ENCODE measurements at regions not wholly inside any gene's neighbourhood (a gene's known extent, or its start where the extent isn't known, plus 50 kb on each side); places are given as distances from the start of the nearest gene placed in this dataset.
"Not testable (repeated sequence)": the region's sequence is repeated elsewhere in the genome, so short reads cannot be mapped to it uniquely, and the experiment has no call there.

DNA sequence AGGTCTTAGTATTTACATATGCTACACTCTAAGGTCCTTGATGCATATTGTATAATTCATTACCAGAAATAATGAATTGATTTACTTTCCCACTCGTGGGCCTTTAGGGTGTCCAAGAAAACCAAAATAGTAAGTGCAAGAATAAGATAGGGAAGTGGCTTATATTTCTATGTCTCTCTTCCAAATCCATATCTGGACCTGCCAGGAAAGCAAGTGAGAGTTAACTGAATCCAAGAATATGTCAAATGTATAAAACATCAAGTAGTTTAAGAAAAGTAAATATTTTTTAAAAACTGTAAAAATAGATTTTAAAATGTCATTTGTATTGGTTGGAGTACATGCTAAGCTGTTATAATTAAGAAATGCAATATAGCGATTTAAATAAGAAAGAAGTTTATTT is 1072.1 kb downstream of the OTOL1 start:
- H3K4me3 ChIP-seq, result no peak overlapping the region
- intact Hi-C loops (cut with DNase I), result no loop called here
- WGBS (ENCODE audit: insufficient coverage, low coverage, low lambda C conversion rate, missing lambda C conversion rate), result 58% methylated on average over 2 of the region's 2 CpGs
- no peak for TF ChIP-seq POLR2A (IDR thresholded peaks at IDR 0.05)
- TF ChIP-seq, protein P1, sequence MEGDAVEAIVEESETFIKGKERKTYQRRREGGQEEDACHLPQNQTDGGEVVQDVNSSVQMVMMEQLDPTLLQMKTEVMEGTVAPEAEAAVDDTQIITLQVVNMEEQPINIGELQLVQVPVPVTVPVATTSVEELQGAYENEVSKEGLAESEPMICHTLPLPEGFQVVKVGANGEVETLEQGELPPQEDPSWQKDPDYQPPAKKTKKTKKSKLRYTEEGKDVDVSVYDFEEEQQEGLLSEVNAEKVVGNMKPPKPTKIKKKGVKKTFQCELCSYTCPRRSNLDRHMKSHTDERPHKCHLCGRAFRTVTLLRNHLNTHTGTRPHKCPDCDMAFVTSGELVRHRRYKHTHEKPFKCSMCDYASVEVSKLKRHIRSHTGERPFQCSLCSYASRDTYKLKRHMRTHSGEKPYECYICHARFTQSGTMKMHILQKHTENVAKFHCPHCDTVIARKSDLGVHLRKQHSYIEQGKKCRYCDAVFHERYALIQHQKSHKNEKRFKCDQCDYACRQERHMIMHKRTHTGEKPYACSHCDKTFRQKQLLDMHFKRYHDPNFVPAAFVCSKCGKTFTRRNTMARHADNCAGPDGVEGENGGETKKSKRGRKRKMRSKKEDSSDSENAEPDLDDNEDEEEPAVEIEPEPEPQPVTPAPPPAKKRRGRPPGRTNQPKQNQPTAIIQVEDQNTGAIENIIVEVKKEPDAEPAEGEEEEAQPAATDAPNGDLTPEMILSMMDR (IDR thresholded peaks at IDR 0.05), result no peak
- no peak for DNase-seq
- no peak for ATAC-seq
- no peaks in the 10 kb centered on the region for H3K36me3 ChIP-seq
- no peaks in the 10 kb centered on the region for H3K27me3 ChIP-seq
- H3K9me3 ChIP-seq, result no peaks in the 10 kb centered on the region
- no peak overlapping the region for H3K27ac ChIP-seq
- H3K4me1 ChIP-seq, result no peaks in the 10 kb centered on the region

DNA sequence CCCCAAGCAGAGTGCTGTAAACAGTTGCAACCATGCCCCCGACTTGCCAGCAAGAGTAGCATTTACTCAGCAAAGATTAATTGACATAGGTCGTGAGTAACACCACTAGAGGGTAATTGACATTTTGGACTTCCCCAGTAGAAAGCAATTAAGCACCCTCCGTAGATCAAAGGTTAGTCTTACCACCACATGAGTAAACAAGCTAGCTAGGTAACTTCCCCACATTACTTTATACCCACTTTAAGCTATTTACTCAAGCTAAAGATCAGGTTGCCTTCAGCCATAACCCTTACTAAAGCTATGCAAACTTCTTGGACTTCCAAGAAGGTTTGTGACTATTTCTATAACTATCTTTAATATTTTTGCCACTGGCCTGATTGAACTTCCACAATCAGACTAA is 1072.7 kb downstream of the OTOL1 start:
- no peaks in the 10 kb centered on the region for H3K27me3 ChIP-seq
- no peak for ATAC-seq
- no peaks in the 10 kb centered on the region for H3K4me1 ChIP-seq
- no peak overlapping the region for H3K27ac ChIP-seq
- H3K4me3 ChIP-seq, result no peak overlapping the region
- TF ChIP-seq, protein P1 (IDR thresholded peaks at IDR 0.05), result no peak
- TF ChIP-seq POLR2A (IDR thresholded peaks at IDR 0.05), result no peak
- WGBS (ENCODE audit: insufficient coverage, low coverage, low lambda C conversion rate, missing lambda C conversion rate), result 13% methylated on average over 3 of the region's 3 CpGs
- H3K9me3 ChIP-seq, result no peaks in the 10 kb centered on the region
- no peaks in the 10 kb centered on the region for H3K36me3 ChIP-seq
- intact Hi-C loops (cut with DNase I), result no loop called here
- DNase-seq, result no peak

DNA sequence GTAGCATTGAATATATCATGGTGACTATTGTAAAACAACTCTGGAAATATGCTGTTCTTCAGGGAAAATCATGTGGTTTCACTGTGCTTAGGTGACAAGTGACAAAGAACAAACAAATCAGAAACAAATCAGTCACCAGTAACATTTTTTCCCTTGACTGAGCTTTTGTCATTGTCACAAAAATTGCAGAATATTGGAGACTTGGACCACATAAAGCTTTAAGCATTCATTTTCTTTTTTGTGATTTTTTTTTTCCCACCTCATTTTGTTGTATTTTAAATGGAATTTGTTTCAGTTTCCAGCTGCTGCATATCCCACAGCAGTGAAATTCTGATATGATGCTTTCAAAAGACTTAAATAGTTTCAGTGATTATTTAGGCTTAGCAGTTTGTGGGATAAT is 1088.4 kb downstream of the OTOL1 start:
- no peaks in the 10 kb centered on the region for H3K4me1 ChIP-seq
- no peak for DNase-seq
- intact Hi-C loops (cut with DNase I), result no loop called here
- H3K36me3 ChIP-seq, result no peaks in the 10 kb centered on the region
- H3K27ac ChIP-seq, result no peak overlapping the region
- no peak for ATAC-seq
- H3K27me3 ChIP-seq, result no peaks in the 10 kb centered on the region
- no peak for TF ChIP-seq POLR2A (IDR thresholded peaks at IDR 0.05)
- TF ChIP-seq, protein P1 (IDR thresholded peaks at IDR 0.05), result no peak
- no peaks in the 10 kb centered on the region for H3K9me3 ChIP-seq
- H3K4me3 ChIP-seq, result no peak overlapping the region

DNA sequence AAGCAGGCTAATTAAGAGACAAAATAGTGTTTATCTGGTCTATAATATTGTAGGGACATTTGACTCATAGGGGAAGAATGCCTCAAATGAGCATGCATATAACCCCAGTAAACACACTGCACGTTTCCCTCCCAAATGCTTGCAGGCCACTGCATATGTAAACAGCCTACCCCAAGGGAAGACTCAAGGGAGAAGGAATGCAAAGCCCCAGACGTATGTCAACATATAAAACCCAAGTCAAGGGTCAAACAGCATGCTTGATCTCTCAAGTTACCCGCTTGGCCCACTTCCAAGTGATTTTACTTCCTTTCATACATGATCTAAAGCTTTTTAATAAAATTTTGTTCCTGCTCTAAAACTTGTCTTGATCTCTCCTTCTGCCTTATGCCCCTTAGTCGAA is 1090.0 kb downstream of the OTOL1 start:
- DNase-seq, result no peak
- no peak overlapping the region for H3K27ac ChIP-seq
- H3K4me1 ChIP-seq, result no peaks in the 10 kb centered on the region
- no peaks in the 10 kb centered on the region for H3K27me3 ChIP-seq
- 40% methylated on average over 4 of the region's 4 CpGs for WGBS (ENCODE audit: insufficient coverage, low coverage, low lambda C conversion rate, missing lambda C conversion rate)
- no peaks in the 10 kb centered on the region for H3K36me3 ChIP-seq
- no peak overlapping the region for H3K4me3 ChIP-seq
- no peaks in the 10 kb centered on the region for H3K9me3 ChIP-seq
- no peak for ATAC-seq
- no peak for TF ChIP-seq POLR2A (IDR thresholded peaks at IDR 0.05)
- TF ChIP-seq, protein P1 (IDR thresholded peaks at IDR 0.05), result no peak
- intact Hi-C loops (cut with DNase I), result no loop called here

DNA sequence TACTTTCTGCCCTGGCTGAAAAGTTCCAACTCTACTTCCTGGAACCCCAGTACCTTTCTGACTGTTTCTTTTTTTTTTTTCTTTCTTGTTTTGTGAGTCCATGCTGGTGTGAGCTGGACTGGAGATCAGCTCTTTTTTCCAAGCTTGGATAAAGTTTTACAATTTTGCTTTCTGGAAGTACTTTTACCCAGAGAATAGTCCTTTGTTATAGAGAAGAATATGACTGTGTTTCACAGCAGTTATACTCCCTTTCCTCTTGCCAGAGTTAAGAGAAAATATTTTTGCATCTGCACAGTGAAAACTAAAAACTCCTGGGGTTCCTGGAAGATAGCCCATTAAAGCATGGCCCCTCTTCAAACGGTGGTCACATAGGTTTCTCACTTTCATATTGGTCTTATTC is 1100.6 kb downstream of the OTOL1 start:
- H3K27me3 ChIP-seq, result no peaks in the 10 kb centered on the region
- TF ChIP-seq, protein P1 (IDR thresholded peaks at IDR 0.05), result no peak
- no peak for TF ChIP-seq POLR2A (IDR thresholded peaks at IDR 0.05)
- 8% methylated on average over 1 of the region's 1 CpG for WGBS (ENCODE audit: insufficient coverage, low coverage, low lambda C conversion rate, missing lambda C conversion rate)
- no peak overlapping the region for H3K4me3 ChIP-seq
- H3K36me3 ChIP-seq, result no peaks in the 10 kb centered on the region
- no peak for DNase-seq
- intact Hi-C loops (cut with DNase I), result no loop called here
- no peak for ATAC-seq
- no peak overlapping the region for H3K27ac ChIP-seq
- H3K9me3 ChIP-seq, result no peaks in the 10 kb centered on the region
- H3K4me1 ChIP-seq, result no peaks in the 10 kb centered on the region

DNA sequence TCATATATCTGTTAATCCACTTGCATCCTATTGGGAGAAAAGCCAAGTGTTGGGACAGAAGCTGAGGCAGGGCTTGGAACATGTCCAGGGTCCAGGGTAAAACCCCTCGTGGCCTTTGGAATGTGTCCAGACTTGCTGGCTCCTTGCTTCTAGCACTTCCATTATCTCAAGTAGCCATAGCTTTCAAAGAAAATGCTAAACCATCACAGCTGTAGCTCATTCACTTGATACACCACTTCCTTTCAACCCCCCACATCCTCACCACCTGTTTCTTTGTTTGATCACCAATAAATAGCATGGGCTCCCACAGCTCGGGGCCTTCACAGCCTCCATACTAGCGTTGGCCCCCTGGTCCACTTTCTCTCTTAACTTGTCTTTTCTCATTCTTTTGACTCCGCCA is 1101.9 kb downstream of the OTOL1 start:
- H3K27me3 ChIP-seq; H3K9me3 ChIP-seq; ATAC-seq; DNase-seq; H3K36me3 ChIP-seq; H3K4me1 ChIP-seq; intact Hi-C loops (cut with DNase I); H3K27ac ChIP-seq; H3K4me3 ChIP-seq: not testable (repeated sequence)
- 19% methylated on average over 4 of the region's 4 CpGs for WGBS (ENCODE audit: insufficient coverage, low coverage, low lambda C conversion rate, missing lambda C conversion rate)

DNA sequence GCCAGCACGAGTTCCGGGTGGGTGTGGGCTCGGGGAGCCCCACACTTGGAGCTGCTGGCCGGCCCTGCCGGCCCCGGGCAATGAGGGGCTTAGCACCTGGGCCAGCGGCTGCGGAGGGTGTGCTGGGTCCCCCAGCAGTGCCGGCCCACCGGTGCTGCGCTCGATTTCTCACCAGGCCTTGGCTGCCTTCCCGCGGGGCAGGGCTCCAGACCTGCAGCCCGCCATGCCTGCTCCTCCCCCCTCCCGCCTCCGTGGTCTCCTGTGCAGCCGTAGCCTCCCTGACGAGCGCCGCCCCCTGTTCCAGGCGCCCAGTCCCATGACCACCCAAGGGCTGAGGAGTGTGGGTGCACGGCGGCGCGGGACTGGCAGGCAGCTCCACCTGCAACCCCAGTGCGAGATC is 1103.1 kb downstream of the OTOL1 start:
- not testable (repeated sequence) for H3K9me3 ChIP-seq, DNase-seq

More for the DNA sequence above, 1103.1 kb downstream of the OTOL1 start:
- H3K27ac ChIP-seq; H3K36me3 ChIP-seq; intact Hi-C loops (cut with DNase I); H3K4me3 ChIP-seq; H3K27me3 ChIP-seq; H3K4me1 ChIP-seq; ATAC-seq: not testable (repeated sequence)
- WGBS (ENCODE audit: insufficient coverage, low coverage, low lambda C conversion rate, missing lambda C conversion rate), result no CpG with 5 or more reads among the region's 27 CpGs
